Astrocyte (in vitro differentiated cells and primary cell): ENCODE measurements at regions not wholly inside any gene's neighbourhood (a gene's known extent, or its start where the extent isn't known, plus 50 kb on each side); places are given as distances from the start of the nearest gene placed in this dataset.

Source experiments
- CTCF ChIP-seq: IDR thresholded peaks from 2 replicates; pipeline ENCODE4 v1.5.1; 2011; ENCODE audit warnings: low read depth, mild to moderate bottlenecking, inconsistent platforms, low read length, moderate library complexity; ENCODE audit not compliant: insufficient read depth
- EZH2 ChIP-seq: IDR thresholded peaks from 2 replicates; pipeline ENCODE4 v1.6.1; 2012; ENCODE audit warnings: mild to moderate bottlenecking, low read length, inconsistent platforms; ENCODE audit not compliant: insufficient read depth

GRCh38 chr6:16921399-16922110 is 160.3 kb upstream of the ATXN1 start:
- TF ChIP-seq CTCF, result no peak
- TF ChIP-seq EZH2, result no peak
